Activated CD8-positive, alpha-beta T cell treated with anti-CD3 and anti-CD28 coated beads for 36 hours (primary cell): ENCODE measurements at regions not wholly inside any gene's neighbourhood (a gene's known extent, or its start where the extent isn't known, plus 50 kb on each side); places are given as distances from the start of the nearest gene placed in this dataset.

Source experiments
- ATAC-seq: fragments of 200-7000 bp; cut with Tn5 transposase; one replicate; pipeline ENCODE4 v1.10.0; 2021; ENCODE audit warnings: mild to moderate bottlenecking, moderate library complexity
- CTCF ChIA-PET: fragments of 350-600 bp; sonication (Branson Sonifier 250); formaldehyde crosslinking; loops from one replicate; lab custom pipeline; 2021; ENCODE audit warnings: antibody characterized with exemption; lab: Charles Lee
- POLR2A ChIA-PET: fragments of 350-600 bp; sonication (Branson Sonifier 250); formaldehyde crosslinking; loops from one replicate; lab custom pipeline; 2021; ENCODE audit warnings: antibody characterized with exemption; lab: Charles Lee
- DNase-seq: peaks from one replicate; pipeline ENCODE4 v3.0.0-alpha.2; 2020
- H3K27ac Mint-ChIP-seq: one replicate; pipeline ENCODE4 v1.8.0; 2021; ENCODE audit warnings: mild to moderate bottlenecking, mixed read lengths
- H3K27me3 Mint-ChIP-seq: one replicate; pipeline ENCODE4 v1.8.0; 2021; ENCODE audit warnings: mixed read lengths
- H3K36me3 Mint-ChIP-seq: one replicate; pipeline ENCODE4 v1.8.0; 2021; ENCODE audit warnings: low read depth, mixed read lengths
- H3K4me1 Mint-ChIP-seq: one replicate; pipeline ENCODE4 v1.8.0; 2021; ENCODE audit warnings: low read depth, mixed read lengths
- H3K4me3 Mint-ChIP-seq: one replicate; pipeline ENCODE4 v1.8.0; 2021; ENCODE audit warnings: mild to moderate bottlenecking, moderate library complexity, mixed read lengths
- H3K9me3 Mint-ChIP-seq: one replicate; pipeline ENCODE4 v1.8.0; 2021; ENCODE audit warnings: mixed read lengths
- intact Hi-C: fragments of 100-400 bp; cut with micrococcal nuclease; formaldehyde crosslinking; loops from one replicate; pipeline ENCODE4 v1.10.0; 2022
- TF ChIP-seq, protein P1 (sequence below): fragments of 200-600 bp; IDR thresholded peaks from one replicate; pipeline ENCODE4 v1.8.0; 2022; ENCODE audit warnings: antibody characterized with exemption, mild to moderate bottlenecking

DNA sequence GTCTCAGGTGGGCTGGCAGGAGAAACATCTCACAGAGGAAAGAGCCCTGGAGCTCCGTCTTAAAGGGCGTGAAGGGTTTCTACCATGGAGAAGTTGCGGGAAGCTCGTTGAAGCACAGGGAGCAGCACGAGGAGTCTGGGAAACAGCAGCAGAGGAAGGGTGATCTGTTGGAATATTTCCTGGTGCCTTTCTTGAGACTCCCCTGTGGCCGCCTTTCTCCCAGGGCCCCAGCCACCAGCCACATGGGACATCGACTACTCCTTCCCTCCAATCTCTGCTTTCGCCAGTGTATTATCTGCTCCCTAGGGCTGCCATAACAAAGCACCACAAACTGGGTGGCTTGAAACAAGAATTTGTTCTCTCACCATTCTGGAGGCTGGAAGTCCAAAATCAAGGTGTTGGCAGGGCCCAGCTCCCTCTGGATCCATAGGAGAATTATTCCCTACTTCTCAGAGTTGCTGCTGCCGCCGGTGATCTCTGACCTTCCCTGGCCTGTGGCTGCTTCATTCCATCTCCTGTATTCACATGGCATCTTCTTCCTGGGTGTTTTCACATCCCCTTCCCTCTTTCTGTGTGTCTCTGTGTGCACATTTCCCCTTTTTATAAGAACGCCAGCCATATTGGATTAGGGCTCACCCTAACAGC is 152.8 kb upstream of the GSC start:
- no peaks in the 10 kb centered on the region for H3K27me3 Mint-ChIP-seq
- no peak overlapping the region for H3K27ac Mint-ChIP-seq
- POLR2A ChIA-PET: interaction anchor here (0.6 kb wide), 1 partner anchor 181 kb away, joined by 3 read pairs; no protein-coding TSS in a partner anchor

DNA sequence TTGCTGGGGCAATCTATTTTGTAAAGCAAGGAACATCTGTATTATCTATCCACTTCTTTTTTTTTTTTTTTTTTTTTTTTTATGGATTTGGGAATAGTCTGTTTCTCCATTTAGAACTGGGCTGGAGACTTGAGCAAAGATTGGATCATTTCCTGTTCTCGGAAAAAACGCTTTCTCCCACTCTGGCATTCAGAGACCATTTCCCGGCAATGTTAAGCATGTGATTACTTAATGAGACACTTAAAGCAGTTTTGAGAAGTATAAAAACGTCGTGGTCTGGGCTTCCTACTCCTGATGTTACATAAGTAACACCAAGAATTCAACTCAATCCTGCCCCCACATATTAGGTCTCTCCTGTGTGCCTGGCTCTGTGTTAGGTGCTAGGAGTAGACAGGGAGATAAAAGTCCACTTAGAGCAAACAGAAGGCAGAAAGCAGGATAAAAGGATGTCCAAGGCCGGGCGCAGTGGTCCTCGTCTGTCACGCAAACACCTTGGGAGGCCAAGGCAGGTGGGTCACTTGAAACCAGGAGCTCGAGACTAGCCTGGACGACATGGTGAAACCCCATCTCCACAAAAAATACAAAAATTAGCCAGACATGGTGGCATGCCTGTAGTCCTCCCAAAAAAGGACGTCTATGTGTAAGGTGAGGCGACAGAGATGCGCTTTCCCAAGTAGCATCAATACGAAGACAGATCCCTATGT is 152.1 kb upstream of the GSC start:
- Mint-ChIP-seq H3K4me3 (no peak overlapping the region), H3K36me3 (no peaks in the 10 kb centered on the region), H3K27me3 (no peaks in the 10 kb centered on the region), H3K4me1 (no peaks in the 10 kb centered on the region), H3K27ac (no peak overlapping the region), H3K9me3 (no peaks in the 10 kb centered on the region)
- CTCF ChIA-PET: no interaction called here
- no peak for DNase-seq
- no peak for ATAC-seq
- intact Hi-C loops: no loop called here
- TF ChIP-seq, protein P1, sequence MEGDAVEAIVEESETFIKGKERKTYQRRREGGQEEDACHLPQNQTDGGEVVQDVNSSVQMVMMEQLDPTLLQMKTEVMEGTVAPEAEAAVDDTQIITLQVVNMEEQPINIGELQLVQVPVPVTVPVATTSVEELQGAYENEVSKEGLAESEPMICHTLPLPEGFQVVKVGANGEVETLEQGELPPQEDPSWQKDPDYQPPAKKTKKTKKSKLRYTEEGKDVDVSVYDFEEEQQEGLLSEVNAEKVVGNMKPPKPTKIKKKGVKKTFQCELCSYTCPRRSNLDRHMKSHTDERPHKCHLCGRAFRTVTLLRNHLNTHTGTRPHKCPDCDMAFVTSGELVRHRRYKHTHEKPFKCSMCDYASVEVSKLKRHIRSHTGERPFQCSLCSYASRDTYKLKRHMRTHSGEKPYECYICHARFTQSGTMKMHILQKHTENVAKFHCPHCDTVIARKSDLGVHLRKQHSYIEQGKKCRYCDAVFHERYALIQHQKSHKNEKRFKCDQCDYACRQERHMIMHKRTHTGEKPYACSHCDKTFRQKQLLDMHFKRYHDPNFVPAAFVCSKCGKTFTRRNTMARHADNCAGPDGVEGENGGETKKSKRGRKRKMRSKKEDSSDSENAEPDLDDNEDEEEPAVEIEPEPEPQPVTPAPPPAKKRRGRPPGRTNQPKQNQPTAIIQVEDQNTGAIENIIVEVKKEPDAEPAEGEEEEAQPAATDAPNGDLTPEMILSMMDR: no peak
- POLR2A ChIA-PET: interaction anchor here (0.6 kb wide), 1 partner anchor 182 kb away, joined by 3 read pairs; no protein-coding TSS in a partner anchor

More for the DNA sequence above, 152.8 kb upstream of the GSC start:
- no peaks in the 10 kb centered on the region for H3K36me3 Mint-ChIP-seq
- no peaks in the 10 kb centered on the region for H3K9me3 Mint-ChIP-seq
- no peak overlapping the region for H3K4me3 Mint-ChIP-seq
- no peaks in the 10 kb centered on the region for H3K4me1 Mint-ChIP-seq
- DNase-seq: no peak
- no peak for ATAC-seq
- TF ChIP-seq, protein P1: no peak
- CTCF ChIA-PET: no interaction called here
- intact Hi-C loops: no loop called here

DNA sequence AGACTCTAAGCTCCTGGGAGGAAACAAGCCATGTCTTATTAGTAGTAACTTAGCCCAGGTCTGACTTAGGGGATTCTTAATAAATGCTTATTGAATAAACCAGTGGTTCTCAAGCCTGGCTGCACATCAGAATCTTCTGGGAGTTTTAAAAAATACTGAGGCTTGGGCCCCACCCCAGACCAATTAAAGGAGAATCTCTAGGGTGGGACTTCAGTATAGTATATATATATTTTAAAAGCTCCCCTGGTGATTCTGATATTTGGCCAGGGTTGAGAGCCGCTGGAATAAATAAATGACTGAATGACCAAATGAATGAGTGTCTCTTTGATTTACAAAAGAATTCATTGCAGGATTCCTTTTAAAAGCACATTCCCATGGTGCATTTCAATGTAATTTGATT is 151.5 kb upstream of the GSC start:
- DNase-seq (no peak), ATAC-seq (no peak)
- Mint-ChIP-seq H3K27ac (no peak overlapping the region), H3K4me3 (no peak overlapping the region), H3K4me1 (no peaks in the 10 kb centered on the region), H3K36me3 (no peaks in the 10 kb centered on the region), H3K9me3 (no peaks in the 10 kb centered on the region), H3K27me3 (no peaks in the 10 kb centered on the region)
- intact Hi-C loops: no loop called here
- CTCF ChIA-PET: no interaction called here
- TF ChIP-seq, protein P1: no peak
- POLR2A ChIA-PET: no interaction called here

DNA sequence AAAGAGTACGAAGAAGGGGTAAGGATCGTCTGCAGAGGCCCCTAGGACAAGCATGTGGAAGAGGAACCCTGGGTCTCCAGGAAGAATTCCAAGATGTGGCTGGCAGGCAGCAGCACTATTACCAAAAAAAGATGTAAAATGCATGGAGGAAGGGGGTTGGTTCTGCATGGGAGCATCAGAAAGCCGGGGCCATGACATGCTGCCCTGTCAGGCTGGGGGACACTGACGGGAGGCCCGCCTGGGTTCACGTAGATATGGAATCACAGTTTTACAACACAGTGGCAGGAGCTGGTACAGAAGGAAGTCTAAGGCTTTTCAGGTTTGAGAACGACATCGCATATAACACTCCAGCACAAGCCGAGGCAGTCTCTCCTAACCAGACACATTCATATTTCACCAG is 150.0 kb upstream of the GSC start:
- ChIA-PET POLR2A (no interaction called here), CTCF (no interaction called here)
- Mint-ChIP-seq H3K27me3 (peaks cover 1% of the 10 kb centered on the region), H3K36me3 (no peaks in the 10 kb centered on the region), H3K4me3 (no peak overlapping the region), H3K27ac (no peak overlapping the region), H3K4me1 (no peaks in the 10 kb centered on the region), H3K9me3 (no peaks in the 10 kb centered on the region)
- DNase-seq (no peak), ATAC-seq (no peak)
- intact Hi-C loops: no loop called here
- TF ChIP-seq, protein P1: no peak

DNA sequence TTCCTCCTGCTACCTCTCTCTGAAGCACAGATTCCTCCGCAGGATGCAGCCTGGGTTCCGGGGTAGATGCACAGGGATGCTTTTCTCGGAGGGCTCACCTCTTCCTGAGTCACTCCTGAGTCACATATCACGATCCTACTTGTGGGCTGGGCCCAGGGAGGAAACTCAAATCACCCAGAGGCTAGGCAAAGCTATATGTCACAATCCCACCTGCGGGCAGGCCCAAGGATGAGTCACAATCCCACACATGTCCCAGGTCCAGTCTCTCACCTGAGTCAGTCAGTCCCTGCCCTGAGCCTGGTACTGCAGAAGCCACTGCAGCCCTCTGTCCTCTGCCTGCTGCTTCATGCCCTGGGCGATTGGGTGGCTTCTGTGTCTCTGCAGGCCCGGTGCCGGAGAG is 149.0 kb upstream of the GSC start:
- intact Hi-C loops: no loop called here
- Mint-ChIP-seq H3K4me1 (no peaks in the 10 kb centered on the region), H3K9me3 (no peaks in the 10 kb centered on the region), H3K4me3 (no peak overlapping the region), H3K27ac (no peak overlapping the region), H3K36me3 (no peaks in the 10 kb centered on the region), H3K27me3 (peaks cover 1% of the 10 kb centered on the region)
- TF ChIP-seq, protein P1: no peak
- ChIA-PET CTCF (no interaction called here), POLR2A (no interaction called here)
- DNase-seq (no peak), ATAC-seq (no peak)
